Activated T-cell treated with anti-CD3 and anti-CD28 coated beads, Interleukin-2, amount 50 U/mL, for 48 hours (primary cell): ENCODE measurements at regions not wholly inside any gene's neighbourhood (a gene's known extent, or its start where the extent isn't known, plus 50 kb on each side); places are given as distances from the start of the nearest gene placed in this dataset.
"Not testable (repeated sequence)": the region's sequence is repeated elsewhere in the genome, so short reads cannot be mapped to it uniquely, and the experiment has no call there.

ENCODE experiments used
- DNase-seq, 2 experiments: peaks; one replicate each; pipeline ENCODE4 v3.0.0-alpha.2; 2020

DNA sequence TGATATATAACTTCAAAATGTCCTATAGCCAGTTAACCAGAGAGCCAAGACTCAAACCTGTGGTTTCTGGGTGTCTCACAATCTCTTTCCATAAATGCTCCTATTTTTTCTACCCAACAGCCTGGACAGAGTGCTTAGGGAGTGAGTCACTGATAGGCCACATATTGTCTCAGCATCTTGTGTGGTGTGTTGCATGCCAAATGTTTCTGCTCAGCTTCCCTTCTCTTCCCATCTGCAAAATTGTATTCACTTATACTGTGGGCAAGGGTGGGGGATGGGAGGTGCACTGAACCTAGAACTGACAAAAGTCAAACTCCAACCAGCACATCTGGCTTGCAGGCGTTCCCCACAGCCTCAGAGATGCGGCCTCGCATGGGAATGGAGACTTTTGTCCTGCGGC lies 123.3 kb downstream of the KCNA5 start:
- DNase-seq, result no peak

GRCh38 chr12:5168148-5168547 lies 124.5 kb downstream of the KCNA5 start:
- DNase-seq, result no peak

DNA sequence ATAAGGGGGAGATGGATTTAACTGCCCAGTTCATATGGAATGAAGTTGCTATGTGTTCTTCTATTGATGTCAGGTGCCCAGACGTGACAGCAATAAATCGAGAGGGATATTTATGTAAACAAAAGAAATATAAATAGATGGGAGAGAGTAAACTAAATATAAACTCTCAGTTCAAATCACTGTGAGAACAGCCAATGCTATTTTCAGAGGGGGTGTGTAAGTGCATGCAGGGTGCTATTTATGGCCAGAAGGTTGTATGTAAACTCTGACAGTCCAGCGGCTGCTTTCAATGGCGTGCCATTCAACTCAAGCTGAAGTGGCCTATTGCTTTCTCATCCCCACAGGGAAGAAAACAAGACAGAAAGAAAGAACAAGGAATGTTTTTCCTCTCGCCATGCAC lies 127.2 kb downstream of the KCNA5 start:
- no peak for DNase-seq

DNA sequence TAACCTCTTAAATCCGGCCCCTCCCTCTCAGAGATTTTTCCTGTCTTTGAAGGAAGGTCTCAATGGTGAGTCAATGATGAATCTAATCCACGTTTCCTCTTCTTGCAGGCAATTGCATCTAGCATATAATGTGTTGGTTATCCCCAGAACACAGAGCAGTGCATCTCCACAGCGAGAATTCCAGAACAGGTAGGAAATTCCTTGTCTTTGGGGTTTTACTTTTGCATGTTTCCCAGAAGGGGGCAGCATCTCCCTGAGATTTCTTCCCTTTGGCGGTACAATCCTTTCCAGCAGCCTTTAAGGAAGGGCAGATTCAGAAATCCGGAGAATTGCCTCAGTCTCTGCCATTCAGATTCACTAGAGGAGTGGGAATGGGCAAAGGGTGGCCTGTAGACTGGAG lies 128.0 kb downstream of the KCNA5 start:
- no peak for DNase-seq

DNA sequence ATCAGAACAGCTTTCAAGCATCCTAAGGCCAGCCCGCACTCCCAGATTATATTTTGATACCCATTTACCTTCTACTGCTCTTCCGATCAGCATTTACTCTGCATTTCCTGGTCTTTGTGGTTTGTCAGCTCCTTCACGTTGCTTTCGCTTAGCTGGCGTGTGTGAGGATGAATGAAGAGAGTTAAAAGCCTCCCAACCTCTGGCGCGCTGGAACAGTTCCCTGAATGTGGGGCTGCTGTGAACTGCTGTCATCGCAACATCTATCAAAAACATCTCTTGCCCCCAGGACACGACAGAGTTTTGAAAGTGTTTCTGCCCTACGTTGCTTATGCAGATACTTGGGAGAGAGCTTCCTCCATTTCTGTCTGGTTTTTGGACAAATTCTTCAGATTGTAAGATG lies 129.2 kb downstream of the KCNA5 start:
- no peak for DNase-seq

GRCh38 chr12:5173511-5174011 lies 129.9 kb downstream of the KCNA5 start:
- DNase-seq, result no peak

- DNase-seq, result not testable (repeated sequence)
Observed at GRCh38 chr12:5175415-5175814, 131.7 kb downstream of the KCNA5 start.

DNA sequence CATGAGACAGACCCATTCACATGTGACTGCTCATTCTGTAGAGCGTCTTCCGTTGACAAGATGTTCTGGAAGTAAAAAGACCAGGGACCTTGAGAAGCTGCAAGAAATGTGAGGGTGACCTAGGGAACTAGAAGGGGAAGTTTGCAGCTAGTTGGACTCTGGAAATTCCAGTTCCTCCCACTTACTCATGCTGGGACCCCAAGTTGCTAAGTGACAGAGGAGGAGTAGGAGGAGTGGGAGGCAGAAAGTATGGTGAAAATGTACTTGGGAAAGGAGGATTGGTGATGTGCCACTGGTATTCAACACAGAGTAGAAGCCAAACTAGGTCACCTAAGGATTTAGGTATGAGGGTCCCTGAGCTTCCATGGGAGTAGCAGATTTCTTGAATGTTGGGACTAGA lies 132.4 kb downstream of the KCNA5 start:
- DNase-seq, result no peak

DNA sequence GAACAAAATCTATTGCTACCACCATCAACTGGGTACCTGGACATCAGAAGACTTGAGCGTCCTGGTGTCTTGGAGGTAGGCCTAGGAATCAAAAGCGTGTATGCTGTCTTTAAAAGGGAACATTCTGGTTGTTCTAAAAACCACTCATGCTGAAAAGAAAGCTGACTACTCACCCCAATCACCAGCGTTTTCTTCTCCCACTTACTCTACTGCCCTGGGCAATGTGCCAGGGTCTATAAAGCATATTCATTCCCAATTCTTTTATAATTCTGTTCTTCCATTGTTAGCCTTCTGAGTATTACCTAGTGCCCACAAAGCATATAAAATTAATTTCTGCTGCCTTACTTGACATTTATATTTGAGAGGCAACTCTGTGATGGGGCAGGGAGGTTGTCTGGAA lies 133.4 kb downstream of the KCNA5 start:
- DNase-seq, result no peak

DNA sequence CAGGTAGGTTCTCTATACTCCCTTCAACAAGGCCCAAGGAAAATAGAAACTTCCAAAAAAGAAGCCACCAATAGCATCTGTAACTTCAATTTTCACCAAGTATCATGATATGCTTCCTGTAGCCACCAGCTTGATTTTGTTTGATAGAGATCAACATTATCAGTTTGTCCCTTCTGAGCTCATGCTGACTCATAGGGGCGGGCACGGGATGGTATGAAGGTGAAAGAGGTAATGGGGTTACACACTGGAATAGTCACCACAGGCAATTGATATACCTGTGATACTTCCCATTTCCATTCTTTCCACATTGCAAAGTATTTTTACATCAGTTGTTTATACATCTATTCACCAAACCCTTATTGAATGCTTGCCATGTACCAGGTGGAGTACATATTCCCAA lies 134.1 kb downstream of the KCNA5 start:
- no peak for DNase-seq

GRCh38 chr12:5178571-5178970 lies 134.9 kb downstream of the KCNA5 start:
- no peak for DNase-seq

- no peak for DNase-seq
Observed at GRCh38 chr12:5180496-5180895, 136.8 kb downstream of the KCNA5 start.

DNA sequence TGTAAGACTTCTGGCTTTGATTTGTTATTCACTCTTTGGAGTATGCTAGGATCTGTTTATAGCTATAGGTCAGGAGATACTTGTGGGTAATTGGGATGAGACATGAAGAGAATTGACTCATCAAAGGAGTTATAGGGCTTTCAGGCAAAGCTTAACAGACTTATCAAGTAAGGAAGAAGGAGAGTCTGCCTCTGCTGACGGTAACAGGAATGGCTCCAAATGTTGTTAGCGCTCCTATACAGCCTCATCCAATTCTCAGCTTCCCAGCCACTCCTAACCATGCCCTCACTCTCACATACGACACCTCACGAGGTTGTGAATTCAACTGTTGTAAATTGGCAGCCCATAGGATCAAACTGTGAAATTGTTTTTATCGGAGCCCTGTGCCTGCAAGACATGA lies 140.5 kb downstream of the KCNA5 start:
- no peak for DNase-seq

DNA sequence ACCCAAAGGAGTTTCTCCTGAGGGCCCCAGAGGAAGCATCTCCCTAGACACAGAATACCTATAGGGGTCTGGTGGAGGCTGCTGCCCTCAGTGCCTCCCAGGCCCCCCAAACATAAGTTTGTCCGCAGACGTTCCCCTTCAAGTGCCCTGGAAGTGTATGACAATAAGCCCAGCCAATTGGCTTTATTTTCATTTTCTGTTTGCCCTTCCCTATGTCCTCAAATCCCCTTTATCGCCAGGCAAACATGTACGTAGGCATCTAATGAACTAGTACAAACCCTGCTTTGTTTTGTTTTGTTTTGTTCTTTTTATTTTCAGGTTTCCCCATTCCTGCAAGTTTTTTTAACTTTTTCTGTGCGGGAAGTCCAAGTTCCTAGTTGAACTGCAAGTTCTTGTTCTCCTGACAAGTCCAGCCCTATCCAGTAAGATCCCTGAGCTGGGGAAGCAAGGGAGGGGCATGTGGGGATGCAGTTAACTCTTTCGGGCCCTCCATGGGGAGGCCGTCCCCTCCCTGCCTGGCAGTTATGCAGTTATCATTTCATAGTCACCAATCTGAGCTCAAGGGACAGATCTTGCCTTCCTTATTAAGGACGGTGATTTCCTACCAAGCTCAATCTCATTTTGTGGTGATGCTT lies 141.9 kb downstream of the KCNA5 start:
- DNase-seq, result no peak

GRCh38 chr12:5186715-5187114 lies 143.0 kb downstream of the KCNA5 start:
- no peak for DNase-seq

DNA sequence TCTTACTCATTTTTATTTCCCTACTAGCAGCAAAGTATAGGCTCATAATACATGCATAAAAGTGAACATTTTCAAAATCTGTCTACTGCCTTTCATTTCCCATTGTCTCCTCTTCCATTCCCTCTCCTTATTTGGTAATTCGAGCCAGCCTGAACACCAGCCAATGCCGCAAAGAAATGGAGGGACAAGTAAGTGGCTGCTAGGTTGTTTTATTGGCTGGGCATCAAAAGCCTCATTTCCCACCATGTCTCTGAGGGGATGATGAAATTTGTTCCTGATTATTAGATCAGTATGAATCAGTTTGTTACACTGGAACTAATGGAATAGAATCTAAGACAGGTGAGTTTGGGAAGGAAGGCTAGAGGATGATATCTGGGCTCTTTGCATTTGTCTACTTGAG lies 143.5 kb downstream of the KCNA5 start:
- no peak for DNase-seq

GRCh38 chr12:5188472-5188871 lies 144.8 kb downstream of the KCNA5 start:
- no peak for DNase-seq

DNA sequence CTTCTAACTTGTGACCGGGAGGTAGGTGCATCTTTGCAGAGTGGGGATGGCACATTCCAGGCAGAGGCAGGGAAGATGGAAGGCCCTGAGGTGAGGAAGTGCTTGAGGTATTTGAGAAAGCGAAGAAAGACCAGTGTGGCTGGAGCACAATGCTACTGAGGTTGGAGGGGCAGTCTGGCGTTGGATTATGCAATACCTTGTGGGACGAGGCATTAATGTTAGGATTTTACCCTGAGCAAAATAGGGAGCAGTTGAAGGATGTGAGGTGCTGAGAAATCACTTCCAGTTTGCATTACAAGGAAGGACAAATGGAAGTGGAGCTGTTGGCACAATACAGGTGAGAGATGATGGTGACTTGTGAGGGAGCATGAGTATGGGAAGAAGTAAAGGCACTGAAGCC lies 145.5 kb downstream of the KCNA5 start:
- DNase-seq, result no peak

GRCh38 chr12:5191803-5192538 lies 148.3 kb downstream of the KCNA5 start:
- DNase-seq, result no peak

GRCh38 chr12:5192726-5193125 lies 149.0 kb downstream of the KCNA5 start:
- no peak for DNase-seq

- DNase-seq, result no peak
Observed at GRCh38 chr12:5194306-5194705, 150.6 kb downstream of the KCNA5 start.

- DNase-seq, result no peak
Observed at GRCh38 chr12:5195244-5195643, 151.6 kb downstream of the KCNA5 start.

DNA sequence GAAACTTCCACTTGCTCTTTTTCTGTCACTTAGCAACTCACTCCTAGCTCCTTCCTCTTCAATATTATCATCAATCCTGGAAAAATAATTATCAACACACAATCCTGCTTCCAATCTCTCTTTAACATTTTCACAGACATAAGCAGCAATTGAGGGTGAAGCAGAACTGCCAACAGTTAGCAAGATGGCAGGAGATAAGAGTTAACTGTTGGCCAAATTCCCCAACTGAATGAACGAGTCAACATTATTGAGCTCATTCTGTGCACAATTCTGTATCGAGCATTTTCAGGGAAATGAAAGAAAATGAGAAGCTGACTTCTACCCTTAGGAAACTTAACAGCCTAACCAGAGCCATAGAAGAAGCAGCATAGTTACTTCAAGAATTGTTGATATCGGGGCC lies 152.0 kb downstream of the KCNA5 start:
- no peak for DNase-seq

DNA sequence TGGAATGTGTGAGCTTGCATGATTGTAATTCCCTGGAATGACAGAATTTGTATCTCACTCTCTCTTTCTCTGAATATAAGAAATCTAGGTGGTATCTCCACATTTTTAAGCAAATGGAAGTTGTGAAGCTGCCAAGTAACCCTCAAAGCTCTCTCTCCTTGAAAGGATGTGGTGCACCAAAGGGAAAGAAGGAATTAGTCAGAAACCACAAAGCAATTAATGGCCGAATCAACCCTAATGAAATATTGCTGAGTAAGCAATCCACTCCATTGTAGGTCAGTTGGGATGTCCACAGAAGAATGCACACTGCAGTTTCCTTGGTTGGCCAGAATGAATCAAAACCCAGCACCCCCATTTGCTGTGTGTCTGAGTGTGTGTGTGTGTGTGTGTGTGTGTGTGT lies 153.5 kb downstream of the KCNA5 start:
- DNase-seq, result no peak

DNA sequence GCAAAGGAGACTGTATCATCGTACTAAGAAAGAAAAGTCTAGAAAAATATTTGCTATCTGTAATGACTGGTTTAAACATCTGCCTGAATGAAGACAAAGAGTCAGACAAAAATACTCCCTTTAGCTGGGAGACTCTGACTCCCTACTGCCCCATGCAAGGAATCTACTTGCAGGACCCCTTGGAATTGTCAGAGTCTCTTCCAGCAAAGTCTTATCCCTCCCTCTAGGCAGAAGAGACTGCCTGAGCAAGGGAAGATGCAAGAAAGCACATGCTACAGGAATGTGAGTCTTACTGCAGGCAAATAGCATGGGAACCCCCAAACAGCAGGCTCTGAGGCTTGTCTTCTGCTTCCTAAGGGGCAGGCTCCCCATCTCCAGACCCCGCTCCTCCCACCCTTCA lies 154.0 kb downstream of the KCNA5 start:
- no peak for DNase-seq
